Adrenal gland (tissue), 5 donors: ENCODE measurements at regions not wholly inside any gene's neighbourhood (a gene's known extent, or its start where the extent isn't known, plus 50 kb on each side); places are given as distances from the start of the nearest gene placed in this dataset.

Source experiments
- POLR2A ChIP-seq, 2 donors: fragments of 450-650 bp; IDR thresholded peaks; one replicate each; pipeline ENCODE4 v1.6.1; 2017; ENCODE audit warnings: antibody characterized with exemption in 2 of 2, mild to moderate bottlenecking in 2 of 2, moderate library complexity in 1 of 2
- TF ChIP-seq, protein P1 (sequence below), 6 experiments: fragments of 450-650 bp in 4 of 6; fragments of 200-600 bp in 2 of 6; sonication (generic) in 1 of 6; IDR thresholded peaks; 1 replicate in 5 of 6; 2 replicates in 1 of 6; pipeline versions ENCODE4 v1.5.1 to v1.8.0; 2016 to 2021; ENCODE audit warnings: antibody characterized with exemption in 6 of 6, mild to moderate bottlenecking in 2 of 6, moderate library complexity in 1 of 6
- donor health status: DM: no; HTN: no; CAD: no.

DNA sequence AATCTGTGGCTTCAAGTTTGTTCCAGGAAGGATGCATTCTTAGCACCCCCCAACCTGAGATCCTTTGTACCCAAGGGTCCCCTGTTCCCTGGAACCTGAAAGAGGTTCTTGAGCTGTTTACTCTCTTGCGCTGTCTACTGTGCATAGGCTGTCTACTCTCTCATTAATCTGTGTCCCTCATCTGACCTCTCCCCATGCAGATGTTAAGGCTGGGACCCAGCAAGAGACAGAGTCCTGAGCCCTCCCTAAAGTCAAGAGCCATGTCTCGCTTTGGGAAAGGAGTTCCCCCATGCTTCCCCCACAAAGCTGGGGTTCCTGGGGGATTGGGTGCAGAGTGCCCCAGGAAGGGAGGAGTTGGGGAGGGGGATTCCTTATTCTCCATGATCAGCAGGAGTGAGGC, 312.9 kb downstream of the CYP26B1 start:
- TF ChIP-seq POLR2A (IDR thresholded peaks at IDR 0.05) = no peak
- TF ChIP-seq, protein P1, sequence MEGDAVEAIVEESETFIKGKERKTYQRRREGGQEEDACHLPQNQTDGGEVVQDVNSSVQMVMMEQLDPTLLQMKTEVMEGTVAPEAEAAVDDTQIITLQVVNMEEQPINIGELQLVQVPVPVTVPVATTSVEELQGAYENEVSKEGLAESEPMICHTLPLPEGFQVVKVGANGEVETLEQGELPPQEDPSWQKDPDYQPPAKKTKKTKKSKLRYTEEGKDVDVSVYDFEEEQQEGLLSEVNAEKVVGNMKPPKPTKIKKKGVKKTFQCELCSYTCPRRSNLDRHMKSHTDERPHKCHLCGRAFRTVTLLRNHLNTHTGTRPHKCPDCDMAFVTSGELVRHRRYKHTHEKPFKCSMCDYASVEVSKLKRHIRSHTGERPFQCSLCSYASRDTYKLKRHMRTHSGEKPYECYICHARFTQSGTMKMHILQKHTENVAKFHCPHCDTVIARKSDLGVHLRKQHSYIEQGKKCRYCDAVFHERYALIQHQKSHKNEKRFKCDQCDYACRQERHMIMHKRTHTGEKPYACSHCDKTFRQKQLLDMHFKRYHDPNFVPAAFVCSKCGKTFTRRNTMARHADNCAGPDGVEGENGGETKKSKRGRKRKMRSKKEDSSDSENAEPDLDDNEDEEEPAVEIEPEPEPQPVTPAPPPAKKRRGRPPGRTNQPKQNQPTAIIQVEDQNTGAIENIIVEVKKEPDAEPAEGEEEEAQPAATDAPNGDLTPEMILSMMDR (IDR thresholded peaks at IDR 0.05) = no peak
